Stimulated activated CD8-positive, alpha-beta memory T cell treated with anti-CD3 and anti-CD28 coated beads, Interleukin-4, amount 100 ng/mL, for 24 hours (primary cell): ENCODE measurements at regions not wholly inside any gene's neighbourhood (a gene's known extent, or its start where the extent isn't known, plus 50 kb on each side); places are given as distances from the start of the nearest gene placed in this dataset.
"Not testable (repeated sequence)": the region's sequence is repeated elsewhere in the genome, so short reads cannot be mapped to it uniquely, and the experiment has no call there.

Experiments
- DNase-seq: peaks from one replicate; pipeline ENCODE4 v3.0.0-alpha.2; 2020; ENCODE audit warnings: low read depth

GRCh38 chr1:244322791-244323521 lies 128.8 kb downstream of the ADSS2 start:
- DNase-seq, result no peak

DNA sequence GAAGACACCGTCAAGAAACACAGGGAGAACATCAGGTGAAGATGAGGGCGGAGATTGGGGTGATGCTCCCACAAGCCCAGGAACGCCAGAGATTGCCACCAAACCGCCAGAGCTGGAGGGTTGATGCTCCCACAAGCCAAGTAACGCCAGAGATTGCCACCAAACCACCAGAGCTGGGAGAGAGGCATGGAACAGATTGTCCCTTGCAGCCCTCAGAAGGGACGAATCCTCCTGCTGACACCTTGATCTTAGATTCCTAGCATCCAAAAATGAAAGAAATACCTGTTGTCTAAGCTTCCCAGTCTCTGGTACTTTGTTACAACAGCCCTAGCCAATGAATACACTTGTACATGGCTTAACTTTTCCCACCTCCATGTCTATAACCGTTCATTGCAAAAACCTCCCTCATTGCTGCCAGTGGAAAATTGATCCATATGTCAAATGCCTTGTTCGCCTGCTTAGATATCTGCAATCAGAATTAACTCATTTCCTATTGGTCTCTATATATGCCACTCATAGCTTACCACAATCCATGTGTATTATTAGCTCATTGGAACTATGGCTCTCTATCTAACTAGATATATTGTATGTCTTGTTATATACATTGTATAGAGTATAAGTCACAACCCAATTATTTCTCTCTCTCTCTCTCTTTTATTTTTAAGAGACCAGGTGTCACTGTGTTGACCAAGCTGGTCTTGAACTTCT lies 127.4 kb downstream of the ADSS2 start:
- no peak for DNase-seq

DNA sequence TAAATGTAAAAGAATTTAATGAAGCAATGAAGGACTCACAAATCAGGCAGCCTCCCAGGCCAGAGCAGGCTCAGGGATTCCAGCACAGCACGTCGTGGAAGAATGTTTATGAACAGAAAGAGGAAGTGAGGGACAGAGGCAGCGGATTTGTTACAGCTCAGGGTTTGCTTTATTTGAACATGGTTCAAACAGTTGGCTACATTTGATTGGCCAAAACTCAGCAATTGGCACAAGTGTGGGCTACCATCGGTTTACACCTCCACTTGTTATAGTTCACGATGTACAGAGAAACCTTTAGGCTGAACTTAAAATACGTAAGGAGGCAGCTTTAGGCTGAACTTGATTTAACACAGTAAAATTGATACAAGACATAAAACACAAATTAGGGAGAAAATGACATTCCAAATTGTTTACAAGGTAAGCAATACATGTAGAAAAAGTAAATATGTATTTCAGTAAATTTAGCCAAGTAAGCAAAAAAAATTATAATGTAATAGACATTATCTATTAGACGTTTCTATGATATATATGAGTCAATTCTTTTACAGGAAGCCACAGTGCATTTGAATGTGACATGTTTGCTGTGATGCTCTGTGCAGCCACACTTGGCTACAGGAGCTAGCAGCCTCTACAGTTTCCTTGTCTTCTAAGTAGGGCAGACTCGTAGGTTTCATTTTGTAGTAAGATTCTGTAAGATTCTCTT lies 126.5 kb downstream of the ADSS2 start:
- DNase-seq, result no peak

DNA sequence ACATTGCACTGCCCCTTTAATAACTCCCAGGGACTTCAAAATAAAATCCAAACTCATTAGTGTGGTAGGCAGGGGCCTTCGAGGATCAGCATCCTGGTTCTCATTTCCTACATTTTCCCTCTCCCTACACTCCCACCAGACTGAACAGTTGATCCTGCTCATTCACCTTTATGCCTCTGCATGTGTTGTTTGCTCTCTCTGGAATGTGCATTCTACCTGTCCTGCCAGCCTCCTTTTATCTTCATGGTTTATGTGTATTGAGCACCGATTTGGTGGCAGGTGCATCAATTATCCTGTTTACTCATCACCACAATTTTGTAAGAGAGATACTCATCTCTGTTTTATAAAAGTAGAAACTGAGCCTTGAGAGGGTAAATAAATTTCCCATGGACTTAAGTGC lies 125.0 kb downstream of the ADSS2 start:
- no peak for DNase-seq

GRCh38 chr1:244327533-244327932 lies 124.2 kb downstream of the ADSS2 start:
- no peak for DNase-seq

DNA sequence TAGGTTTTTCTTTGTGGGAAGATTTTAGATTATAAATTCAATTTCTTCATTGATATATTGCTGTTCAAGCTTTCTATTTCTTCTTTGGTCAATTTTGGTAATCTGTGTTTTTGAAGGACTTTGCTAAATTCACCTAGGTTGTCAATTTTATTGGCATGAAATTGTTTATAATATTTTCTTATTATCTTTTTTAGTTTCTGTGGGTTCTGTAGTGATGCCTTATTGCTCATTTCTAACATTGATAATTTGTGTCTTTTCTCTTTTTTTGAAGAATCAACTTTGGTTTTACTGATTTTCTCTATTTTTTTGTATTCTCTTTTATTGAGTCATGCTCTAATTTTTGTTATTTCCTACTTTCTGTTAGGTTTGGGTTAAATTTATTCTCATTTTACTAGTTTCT lies 123.2 kb downstream of the ADSS2 start:
- DNase-seq, result no peak

GRCh38 chr1:244329591-244330317 lies 122.0 kb downstream of the ADSS2 start:
- DNase-seq, result no peak

DNA sequence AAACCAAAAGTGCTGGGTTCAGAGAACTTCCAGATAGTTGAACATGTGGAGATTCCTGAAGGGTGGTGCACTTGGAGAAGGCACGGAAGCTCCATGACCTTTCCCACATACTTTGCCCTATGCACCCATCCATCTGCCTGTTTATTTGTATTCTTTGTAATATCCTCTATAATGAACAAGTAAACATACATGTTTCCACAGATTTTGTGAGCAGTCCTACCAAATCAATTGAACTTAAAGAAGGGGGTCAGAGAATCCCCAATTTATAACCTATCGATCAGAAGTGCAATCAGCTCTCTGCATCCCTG lies 121.4 kb downstream of the ADSS2 start:
- no peak for DNase-seq

DNA sequence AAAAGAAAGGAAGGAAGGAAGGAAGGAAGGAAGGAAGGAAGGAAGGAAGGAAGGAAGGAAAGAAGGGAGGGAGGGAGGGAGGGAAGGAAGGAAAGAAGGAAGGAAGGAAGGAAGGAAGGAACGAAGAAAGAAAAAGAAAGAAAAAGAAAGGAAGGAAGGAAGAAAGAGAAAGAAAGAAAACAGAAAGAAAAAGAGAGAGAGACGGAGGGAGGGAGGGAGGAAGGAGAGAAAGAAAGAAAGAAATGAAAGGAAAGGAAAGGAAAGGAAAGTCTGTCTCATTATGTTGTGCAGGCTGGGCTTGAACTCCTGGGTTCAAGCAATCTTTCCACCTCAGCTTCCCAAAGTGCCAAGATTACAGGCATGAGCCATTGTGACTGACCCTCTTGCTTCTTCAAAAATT lies 118.9 kb downstream of the ADSS2 start:
- DNase-seq, result not testable (repeated sequence)

GRCh38 chr1:244334315-244334714 lies 117.4 kb downstream of the ADSS2 start:
- not testable (repeated sequence) for DNase-seq

DNA sequence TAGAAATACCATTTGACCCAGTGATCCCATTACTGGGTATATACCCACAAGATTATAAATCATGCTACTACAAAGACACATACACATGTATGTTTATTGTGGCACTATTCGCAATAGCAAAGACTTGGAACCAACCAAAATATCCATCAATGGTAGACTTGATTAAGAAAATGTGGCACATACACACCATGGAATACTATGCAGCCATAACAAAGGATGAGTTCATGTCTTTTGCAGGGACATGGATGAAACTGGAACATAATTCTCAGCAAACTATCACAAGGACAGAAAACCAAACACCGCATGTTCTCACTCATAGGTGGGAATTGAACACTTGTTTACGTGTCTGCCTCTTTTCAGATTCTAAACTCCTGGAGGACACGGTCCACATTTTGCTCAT lies 116.9 kb downstream of the ADSS2 start:
- DNase-seq, result not testable (repeated sequence)

- DNase-seq, result no peak
Measured at GRCh38 chr1:244335456-244335855, 116.3 kb downstream of the ADSS2 start.

DNA sequence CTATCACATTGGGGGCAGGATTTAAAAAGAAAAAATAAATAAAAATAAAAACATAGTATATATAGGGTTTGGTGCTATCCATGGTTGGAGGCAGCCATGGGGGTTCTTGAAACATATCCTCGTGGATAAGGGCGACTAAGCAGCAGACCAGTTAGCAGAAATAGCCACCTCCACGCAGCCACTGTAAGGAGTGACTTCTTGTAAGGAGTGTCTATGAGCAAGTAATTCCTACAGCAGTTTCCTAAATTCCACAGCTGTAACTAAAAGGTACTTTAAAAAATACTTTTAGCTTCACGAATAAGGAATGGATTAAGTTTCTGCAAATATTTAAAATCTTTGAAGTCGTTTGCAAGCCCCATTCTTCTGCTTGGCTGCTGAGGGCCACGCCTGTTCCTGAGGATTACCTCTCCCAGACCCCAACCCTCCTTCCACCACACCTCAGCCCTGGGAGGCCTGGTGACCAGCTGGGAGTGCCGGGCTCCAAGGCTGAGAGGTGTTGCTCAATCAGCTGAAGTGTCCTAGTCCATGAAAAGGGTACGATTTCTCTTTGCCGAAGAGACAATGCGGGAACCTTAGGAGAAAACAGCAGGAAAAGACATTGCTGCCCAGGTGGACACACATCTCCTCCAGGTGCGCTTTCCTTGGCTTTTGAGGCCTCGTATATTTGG lies 115.3 kb downstream of the ADSS2 start:
- no peak for DNase-seq

DNA sequence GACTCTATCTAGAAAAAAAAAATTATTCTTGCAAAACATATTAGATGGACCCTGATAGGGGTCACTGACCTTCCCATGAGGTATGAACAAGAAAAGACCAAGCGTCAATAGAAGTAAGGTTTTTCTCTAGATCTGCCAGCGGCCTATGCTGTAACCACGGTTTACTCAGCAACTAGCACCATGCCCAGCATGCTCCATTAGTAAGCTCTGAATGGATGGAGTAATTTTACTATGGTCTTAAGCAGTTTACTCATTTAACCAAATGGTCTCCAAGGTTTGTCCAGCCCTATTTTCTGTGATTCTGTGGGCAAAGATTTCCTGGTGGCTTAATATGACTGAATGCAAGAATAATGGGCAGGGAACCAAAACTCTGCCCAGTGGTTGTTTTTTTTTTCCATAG lies 113.9 kb downstream of the ADSS2 start:
- DNase-seq, result no peak

DNA sequence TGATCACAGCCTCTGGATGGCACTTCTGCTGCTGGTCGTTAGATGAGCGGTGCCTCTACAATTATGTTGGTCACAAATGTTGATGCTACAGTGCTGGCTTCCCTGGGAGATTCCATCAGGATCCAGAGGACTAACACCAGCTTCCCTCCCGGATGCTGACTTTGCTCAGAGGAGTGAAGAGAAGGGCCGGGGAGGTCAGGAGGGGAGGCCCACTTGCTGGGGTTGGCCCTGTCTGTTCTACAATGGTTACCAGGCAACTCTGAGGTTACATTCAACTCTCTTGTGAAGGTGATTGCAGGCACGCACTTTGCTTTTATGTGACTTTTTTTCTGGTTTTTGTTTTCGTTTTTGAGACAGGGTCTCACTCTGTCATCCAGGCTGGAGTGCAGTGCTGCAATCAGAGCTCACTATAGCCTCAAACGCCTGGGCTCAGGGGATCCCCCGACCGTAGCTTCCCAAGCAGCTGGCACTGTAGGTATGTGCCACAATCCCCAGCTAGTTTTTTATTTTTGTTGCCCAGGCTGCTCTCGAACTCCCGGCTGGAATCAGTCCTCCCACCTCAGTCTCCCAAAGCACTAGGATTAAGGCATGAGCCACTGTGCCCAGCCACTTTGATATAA lies 112.5 kb downstream of the ADSS2 start:
- no peak for DNase-seq

DNA sequence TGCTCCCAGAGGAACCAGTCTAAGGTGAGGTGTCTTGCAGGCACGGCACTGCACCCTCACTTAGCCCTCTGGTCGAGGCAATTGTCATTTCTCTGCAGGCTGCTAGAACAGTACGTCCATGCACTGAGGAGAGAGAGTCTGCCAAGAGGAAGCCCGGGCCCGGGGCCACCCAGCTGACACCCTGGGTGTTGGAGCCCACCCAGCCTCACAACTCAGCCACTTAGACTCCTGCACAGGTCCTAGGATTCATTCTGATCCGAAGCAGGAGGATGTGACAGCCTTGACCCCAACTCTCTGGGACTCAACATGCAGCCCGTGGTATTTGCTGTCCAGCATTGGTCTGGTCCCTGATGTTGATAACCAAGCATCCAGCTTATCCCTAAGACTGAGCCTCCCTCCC lies 111.9 kb downstream of the ADSS2 start:
- no peak for DNase-seq

DNA sequence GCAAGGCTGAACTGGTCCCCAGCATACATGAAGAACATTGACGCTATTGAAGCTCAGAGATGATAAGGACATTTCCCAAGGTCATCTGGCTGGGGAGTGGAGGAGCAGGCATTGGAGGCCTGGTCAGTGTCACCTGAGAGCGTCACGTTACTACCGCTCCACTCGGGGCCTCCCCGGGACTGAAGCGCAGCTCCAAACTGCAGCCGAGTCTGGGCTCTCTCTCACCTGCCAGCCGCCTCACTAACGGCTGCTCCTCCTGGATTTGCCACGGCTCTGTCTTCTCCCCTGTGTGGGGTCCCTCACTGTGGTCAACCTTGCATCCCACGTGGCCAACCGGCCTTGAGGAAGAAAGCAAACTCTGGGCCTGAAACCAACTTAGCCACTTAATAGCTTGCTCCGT lies 111.3 kb downstream of the ADSS2 start:
- DNase-seq, result no peak

DNA sequence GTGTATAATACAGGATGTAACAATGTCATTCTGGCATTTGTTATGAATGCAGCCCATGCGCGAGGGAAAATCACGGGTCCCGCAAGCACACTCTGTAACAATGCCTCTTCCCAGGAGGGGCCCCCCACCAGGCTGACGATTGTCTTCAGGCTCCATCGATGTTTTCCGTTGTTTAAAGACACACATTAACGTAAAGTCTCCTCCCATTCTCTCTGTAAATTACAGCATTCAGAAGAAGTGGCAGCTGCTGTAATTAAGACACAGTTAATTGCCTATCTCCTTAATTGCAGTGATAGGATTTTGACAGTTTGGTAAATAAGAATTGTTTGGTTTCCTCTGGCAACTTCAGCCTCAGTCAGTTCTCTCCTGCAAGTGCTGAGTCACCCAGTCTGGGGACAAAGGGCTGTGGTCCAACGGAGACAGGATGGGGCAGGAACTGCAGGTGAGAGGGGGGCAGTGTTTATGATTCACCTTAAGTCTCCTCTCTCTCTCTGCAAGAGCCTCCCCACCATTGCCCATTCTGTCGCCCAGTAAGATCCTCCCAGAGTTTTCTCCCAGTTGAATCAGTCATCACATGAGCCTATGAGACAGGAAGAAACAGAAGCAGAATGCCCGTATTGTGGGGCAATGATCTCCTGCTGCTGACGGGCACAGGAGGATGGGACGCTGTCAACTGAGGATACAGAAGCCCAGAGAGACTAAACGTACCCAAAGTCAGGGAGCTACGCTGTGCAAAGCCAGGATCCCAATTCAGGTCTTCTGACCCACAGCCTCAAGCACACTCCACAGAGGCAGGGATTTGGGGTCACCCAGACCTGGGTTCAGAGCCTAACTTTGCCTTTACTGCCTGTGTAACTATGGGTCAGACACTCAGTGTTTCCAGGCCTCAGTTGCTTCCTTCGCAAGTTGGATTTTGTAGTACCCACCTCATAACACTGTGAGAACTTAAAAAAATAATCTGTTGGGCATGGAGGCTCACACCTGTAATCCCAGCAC lies 110.0 kb downstream of the ADSS2 start:
- DNase-seq, result no peak

DNA sequence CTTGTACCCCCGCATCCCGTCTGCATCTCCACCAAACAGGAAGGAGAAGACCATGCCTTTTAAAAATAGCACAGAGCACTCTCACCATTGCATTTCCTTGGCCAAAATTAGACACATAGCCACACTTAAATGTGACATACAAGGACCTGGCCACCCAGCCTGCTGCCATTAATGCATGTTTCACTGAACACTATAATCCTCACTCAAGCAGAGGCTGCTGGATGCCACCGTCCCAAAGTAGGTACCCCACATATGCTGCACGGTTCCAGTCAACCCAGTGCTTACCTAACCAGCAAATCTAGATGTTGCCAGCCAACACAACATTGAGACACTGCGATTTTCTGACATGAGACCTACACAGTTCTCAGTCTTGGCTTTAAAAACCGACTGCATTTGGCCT lies 107.7 kb downstream of the ADSS2 start:
- no peak for DNase-seq

DNA sequence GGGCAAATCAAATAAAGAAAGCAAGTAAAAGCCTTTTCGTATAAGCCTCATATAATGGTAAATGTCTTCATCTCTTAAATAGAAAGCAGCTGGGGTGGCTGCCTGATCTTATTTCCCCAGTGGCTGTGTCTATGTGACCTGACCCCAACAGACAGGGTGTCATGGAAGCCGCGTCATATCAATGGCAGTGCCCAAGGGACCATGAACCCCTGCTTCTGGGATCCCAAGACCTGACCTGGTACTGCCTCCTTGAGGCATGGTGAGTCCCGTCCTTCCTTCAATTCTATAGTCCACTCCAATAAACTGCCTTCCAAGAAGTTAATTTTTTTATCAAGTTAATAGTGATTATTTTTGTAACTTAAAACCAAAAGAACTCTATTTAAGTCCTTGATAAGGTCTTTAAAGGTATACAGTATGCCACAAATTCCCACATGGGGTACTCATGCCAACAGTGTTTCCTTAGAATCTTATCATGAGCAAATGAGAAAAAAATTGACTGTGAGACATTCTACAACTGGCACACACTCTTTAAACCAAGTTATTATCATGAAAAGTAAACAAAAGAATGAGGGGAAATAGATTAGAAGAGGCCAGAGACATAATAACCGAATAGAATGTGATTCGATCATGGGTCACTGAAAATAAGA lies 104.6 kb downstream of the ADSS2 start:
- DNase-seq, result no peak
